ENCODE measurements at regions not wholly inside any gene's neighbourhood (a gene's known extent, or its start where the extent isn't known, plus 50 kb on each side); places are given as distances from the start of the nearest gene placed in this dataset.

- DNase-seq (no peak), ATAC-seq (no peak)
- Mint-ChIP-seq H3K36me3 (no peaks in the 10 kb centered on the region), H3K4me3 (no peak overlapping the region), H3K9me3 (ENCODE audit: low read depth) (no peaks in the 10 kb centered on the region), H3K27ac (no peak overlapping the region), H3K27me3 (peaks cover 13% of the 10 kb centered on the region), H3K4me1 (peaks cover 5% of the 10 kb centered on the region)
- CTCF ChIA-PET, result no interaction called here
Observed at GRCh38 chr4:138897811-138898226, 117.8 kb upstream of the NOCT start.

GRCh38 chr4:138894709-138895108 is 120.9 kb upstream of the NOCT start:
- Mint-ChIP-seq H3K9me3 (ENCODE audit: low read depth) (no peaks in the 10 kb centered on the region), H3K27ac (no peak overlapping the region), H3K4me1 (peaks cover 9% of the 10 kb centered on the region), H3K4me3 (no peak overlapping the region), H3K36me3 (no peaks in the 10 kb centered on the region), H3K27me3 (peaks cover 23% of the 10 kb centered on the region)
- no peak for ATAC-seq
- no peak for DNase-seq
- CTCF ChIA-PET, result interaction anchor here (0.6 kb wide), 1 partner anchor 1115 kb away, joined by 3 read pairs; no protein-coding TSS in a partner anchor

DNA sequence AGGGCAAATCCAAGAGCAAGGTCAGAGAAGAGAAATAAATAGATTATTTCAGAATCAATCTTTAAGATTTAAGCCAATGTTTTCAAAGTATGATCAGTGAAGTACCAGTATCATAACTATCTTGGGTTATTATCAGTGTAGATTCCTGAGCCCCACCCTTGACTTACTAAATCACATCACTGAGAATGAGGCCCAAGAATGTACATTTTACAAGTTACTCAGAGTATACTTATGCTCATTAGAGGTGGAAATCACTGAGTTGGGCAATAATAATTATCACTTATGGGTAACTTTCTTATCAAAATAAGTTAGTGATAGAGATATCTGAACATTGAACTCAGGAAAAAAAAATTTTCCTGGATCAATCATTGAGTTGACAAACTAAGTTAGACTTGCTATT is 121.6 kb upstream of the NOCT start:
- no peaks in the 10 kb centered on the region for H3K36me3 Mint-ChIP-seq
- no peak overlapping the region for H3K27ac Mint-ChIP-seq
- CTCF ChIA-PET, result no interaction called here
- DNase-seq (no peak), ATAC-seq (no peak)
- H3K4me1 Mint-ChIP-seq, result peaks cover 9% of the 10 kb centered on the region
- no peak overlapping the region for H3K4me3 Mint-ChIP-seq
- no peaks in the 10 kb centered on the region for H3K9me3 Mint-ChIP-seq (ENCODE audit: low read depth)
- H3K27me3 Mint-ChIP-seq, result peaks cover 23% of the 10 kb centered on the region

DNA sequence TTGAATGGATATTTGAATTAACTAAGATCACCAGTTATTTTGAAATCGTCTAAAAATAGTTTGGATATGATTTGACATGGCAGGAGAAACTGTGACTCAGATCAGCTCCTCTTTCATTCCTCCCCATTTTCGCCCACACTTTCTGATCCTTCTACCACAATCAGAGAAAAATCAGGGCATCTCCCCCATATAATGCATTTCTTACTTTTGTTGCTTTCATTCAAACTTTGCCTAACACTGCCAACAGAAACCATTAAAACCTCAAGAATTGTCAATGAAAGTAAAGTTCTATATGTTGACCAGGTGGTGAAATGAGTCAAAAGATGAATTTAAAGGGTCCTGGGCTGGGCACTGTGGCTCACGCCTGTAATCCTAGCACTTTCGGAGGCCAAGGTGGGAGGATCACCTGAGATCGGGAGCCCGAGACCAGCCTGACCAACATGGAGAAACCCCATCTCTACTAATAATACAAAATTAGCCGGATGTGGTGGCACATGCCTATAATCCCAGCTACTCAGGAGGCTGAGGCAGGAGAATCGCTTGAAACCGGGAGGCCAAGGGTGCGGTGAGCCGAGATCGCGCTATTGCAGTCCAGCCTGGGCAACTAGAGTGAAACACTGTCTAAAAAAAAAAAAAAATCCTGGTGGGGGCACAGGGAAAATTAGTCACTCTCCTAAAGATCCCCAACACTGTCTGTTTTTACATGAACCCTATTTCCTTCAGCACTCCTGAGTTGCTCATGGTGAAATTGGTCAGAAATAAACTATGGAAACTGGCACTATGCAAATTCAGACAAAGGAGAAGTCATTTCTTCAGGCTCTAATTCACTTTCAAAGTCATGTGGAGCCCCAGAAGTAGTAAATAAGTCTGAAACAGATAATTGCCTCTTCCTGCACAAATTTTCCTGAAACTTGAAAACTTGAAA is 122.8 kb upstream of the NOCT start:
- no peak overlapping the region for H3K4me3 Mint-ChIP-seq

DNA sequence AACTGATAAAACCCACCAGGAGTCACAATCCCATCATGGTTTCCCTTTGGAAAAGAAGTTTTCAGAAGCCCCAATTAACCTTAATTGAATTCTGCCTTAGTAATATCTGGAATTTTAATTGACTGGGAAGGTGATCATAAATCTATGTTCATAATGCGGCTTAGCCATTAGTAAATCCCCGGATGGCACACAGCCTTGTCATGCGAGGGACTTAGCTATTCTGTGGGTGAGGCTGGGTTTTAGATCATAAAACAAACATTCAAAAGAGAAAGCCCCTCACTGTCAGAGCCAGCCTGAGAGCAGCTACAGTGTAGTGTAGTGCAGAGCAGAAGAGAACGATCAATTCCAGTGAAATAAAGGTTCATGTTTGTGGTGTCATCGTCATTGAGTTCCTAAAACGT is 124.0 kb upstream of the NOCT start:
- Mint-ChIP-seq H3K27ac (no peak overlapping the region), H3K4me1 (peaks cover 4% of the 10 kb centered on the region), H3K27me3 (peaks cover 23% of the 10 kb centered on the region), H3K4me3 (no peak overlapping the region), H3K9me3 (ENCODE audit: low read depth) (no peaks in the 10 kb centered on the region), H3K36me3 (no peaks in the 10 kb centered on the region)
- CTCF ChIA-PET, result no interaction called here
- no peak for ATAC-seq
- DNase-seq, result no peak

More for the DNA sequence above, 122.8 kb upstream of the NOCT start:
- H3K4me1 Mint-ChIP-seq, result peaks cover 7% of the 10 kb centered on the region
- no peaks in the 10 kb centered on the region for H3K36me3 Mint-ChIP-seq
- CTCF ChIA-PET, result no interaction called here
- H3K27ac Mint-ChIP-seq, result no peak overlapping the region
- peaks cover 23% of the 10 kb centered on the region for H3K27me3 Mint-ChIP-seq
- no peak for ATAC-seq
- H3K9me3 Mint-ChIP-seq (ENCODE audit: low read depth), result no peaks in the 10 kb centered on the region
- no peak for DNase-seq

GRCh38 chr4:138890891-138891570 is 124.5 kb upstream of the NOCT start:
- H3K4me1 Mint-ChIP-seq, result peaks cover 4% of the 10 kb centered on the region
- CTCF ChIA-PET, result no interaction called here
- H3K27ac Mint-ChIP-seq, result no peak overlapping the region
- H3K36me3 Mint-ChIP-seq, result no peaks in the 10 kb centered on the region
- H3K27me3 Mint-ChIP-seq, result peaks cover 20% of the 10 kb centered on the region
- no peak for ATAC-seq
- no peaks in the 10 kb centered on the region for H3K9me3 Mint-ChIP-seq (ENCODE audit: low read depth)
- DNase-seq, result no peak
- no peak overlapping the region for H3K4me3 Mint-ChIP-seq

DNA sequence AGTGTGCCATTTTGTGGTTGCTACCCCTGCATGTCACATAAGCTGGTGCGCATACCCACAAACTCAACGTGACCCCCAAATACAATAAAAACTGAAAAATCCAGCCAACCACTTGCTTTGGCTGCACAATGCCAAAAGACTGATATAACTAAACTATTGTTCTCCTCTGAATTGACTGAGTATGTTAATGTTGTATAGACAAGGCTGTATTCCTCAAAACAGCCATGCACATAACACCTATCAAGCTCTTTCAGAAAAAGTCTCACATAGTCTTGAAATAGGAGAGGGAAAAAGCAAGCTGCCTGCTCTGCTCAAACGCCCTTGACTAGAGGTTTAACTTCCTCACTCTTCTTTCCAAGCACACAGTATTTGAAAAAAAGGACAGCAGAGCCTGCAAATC is 126.4 kb upstream of the NOCT start:
- no peak overlapping the region for H3K4me3 Mint-ChIP-seq
- H3K27me3 Mint-ChIP-seq, result peaks cover 17% of the 10 kb centered on the region
- CTCF ChIA-PET, result interaction anchor here (0.8 kb wide), 1 partner anchor 18 kb away, joined by 3 read pairs; no protein-coding TSS in a partner anchor
- DNase-seq (no peak), ATAC-seq (no peak)
- no peaks in the 10 kb centered on the region for H3K36me3 Mint-ChIP-seq
- no peak overlapping the region for H3K27ac Mint-ChIP-seq
- H3K4me1 Mint-ChIP-seq, result peaks cover 4% of the 10 kb centered on the region
- no peaks in the 10 kb centered on the region for H3K9me3 Mint-ChIP-seq (ENCODE audit: low read depth)

GRCh38 chr4:138887741-138888140 is 127.8 kb upstream of the NOCT start:
- CTCF ChIA-PET, result no interaction called here
- Mint-ChIP-seq H3K27ac (no peak overlapping the region), H3K9me3 (ENCODE audit: low read depth) (no peaks in the 10 kb centered on the region), H3K4me1 (peaks cover 4% of the 10 kb centered on the region), H3K36me3 (no peaks in the 10 kb centered on the region), H3K4me3 (no peak overlapping the region), H3K27me3 (peaks cover 12% of the 10 kb centered on the region)
- DNase-seq (no peak), ATAC-seq (no peak)

- Mint-ChIP-seq H3K27me3 (peaks cover 8% of the 10 kb centered on the region), H3K4me1 (peaks cover 2% of the 10 kb centered on the region), H3K4me3 (no peak overlapping the region), H3K9me3 (ENCODE audit: low read depth) (no peaks in the 10 kb centered on the region), H3K27ac (no peak overlapping the region), H3K36me3 (no peaks in the 10 kb centered on the region)
- CTCF ChIA-PET, result no interaction called here
- DNase-seq (no peak), ATAC-seq (no peak)
Observed at GRCh38 chr4:138887341-138887740, 128.2 kb upstream of the NOCT start.

DNA sequence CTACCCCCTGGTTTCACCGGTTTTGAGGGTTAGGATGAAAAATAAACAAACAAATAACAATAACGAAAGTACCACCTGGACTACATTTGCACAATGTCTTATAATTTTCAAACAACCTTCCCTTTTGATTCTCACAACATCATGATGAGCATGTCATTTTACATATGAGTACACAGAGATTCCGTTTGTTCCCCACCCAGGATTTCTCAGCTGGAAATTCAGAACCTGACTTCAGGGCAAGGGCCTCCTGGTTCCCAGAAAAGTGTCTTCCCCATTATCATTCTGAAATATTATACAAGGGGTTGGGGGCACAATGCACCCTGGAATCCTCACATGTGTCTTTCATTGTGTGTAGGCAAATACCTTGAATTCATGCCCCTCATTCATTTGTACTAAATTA is 135.8 kb upstream of the NOCT start:
- H3K9me3 Mint-ChIP-seq (ENCODE audit: low read depth), result no peaks in the 10 kb centered on the region
- peaks cover 5% of the 10 kb centered on the region for H3K27me3 Mint-ChIP-seq
- CTCF ChIA-PET, result no interaction called here
- no peak overlapping the region for H3K27ac Mint-ChIP-seq
- no peaks in the 10 kb centered on the region for H3K36me3 Mint-ChIP-seq
- ATAC-seq (no peak), DNase-seq (no peak)
- H3K4me3 Mint-ChIP-seq, result no peak overlapping the region
- no peaks in the 10 kb centered on the region for H3K4me1 Mint-ChIP-seq

DNA sequence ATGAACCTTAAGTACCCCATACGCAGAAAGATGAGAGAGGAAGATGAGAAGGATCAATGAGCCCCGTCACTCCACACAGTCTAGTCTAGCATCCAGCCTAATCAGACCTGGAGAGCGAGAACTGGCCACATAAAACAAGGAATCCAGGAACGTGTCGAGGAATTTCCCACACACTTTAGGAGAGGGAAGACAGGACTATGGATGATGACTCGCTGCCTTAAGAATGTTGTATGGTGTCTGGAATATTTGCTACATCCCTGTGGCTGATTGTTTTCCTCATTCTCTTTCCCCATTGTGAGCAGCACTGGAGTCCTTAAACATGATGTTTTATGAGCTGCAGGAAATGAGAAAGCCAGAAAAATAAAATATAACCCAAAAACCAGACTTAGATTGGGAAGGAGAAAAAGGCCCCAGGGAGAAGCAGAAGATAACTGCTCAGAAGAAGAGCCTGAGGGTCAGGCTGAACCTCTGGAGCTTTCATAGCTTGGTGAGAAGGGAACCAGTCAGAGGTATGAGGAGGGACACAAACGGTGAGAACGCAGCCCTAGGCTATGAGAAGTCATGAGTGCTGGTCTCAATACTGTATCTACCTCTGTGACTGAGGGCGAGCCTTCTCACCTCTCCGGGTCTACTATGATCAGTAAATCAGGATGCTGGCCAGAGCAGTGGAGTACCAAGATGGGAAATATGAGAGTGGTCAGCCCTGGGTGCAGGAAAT is 139.5 kb upstream of the NOCT start:
- ATAC-seq (no peak), DNase-seq (no peak)
- Mint-ChIP-seq H3K27me3 (peaks cover 23% of the 10 kb centered on the region), H3K4me3 (no peak overlapping the region), H3K9me3 (ENCODE audit: low read depth) (no peaks in the 10 kb centered on the region), H3K36me3 (no peaks in the 10 kb centered on the region), H3K27ac (no peak overlapping the region), H3K4me1 (no peaks in the 10 kb centered on the region)
- CTCF ChIA-PET, result no interaction called here

DNA sequence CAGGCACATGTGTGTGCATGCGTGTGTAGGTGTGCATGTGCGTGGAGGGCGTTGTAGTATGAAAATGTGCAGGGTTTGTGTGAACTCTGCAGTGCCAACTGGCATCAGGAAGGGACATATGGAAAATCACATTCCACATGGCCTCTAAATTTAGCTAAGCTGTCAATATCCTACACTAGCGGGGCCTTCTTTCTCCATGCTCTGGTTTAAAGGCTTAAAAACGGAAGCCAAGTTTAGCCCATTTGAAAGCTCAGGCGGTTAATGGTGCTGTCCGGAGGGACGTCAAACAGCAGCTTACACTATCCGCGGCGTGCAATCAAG is 144.1 kb upstream of the NOCT start:
- DNase-seq (no peak), ATAC-seq (no peak)
- CTCF ChIA-PET, result interaction anchor here (0.6 to 1.6 kb wide), 12 partner anchors 10 to 882 kb away, joined by 3 to 7 read pairs (median 3); no protein-coding TSS in a partner anchor
- Mint-ChIP-seq H3K9me3 (ENCODE audit: low read depth) (no peaks in the 10 kb centered on the region), H3K36me3 (no peaks in the 10 kb centered on the region), H3K4me3 (no peak overlapping the region), H3K27ac (no peak overlapping the region), H3K27me3 (peaks cover 24% of the 10 kb centered on the region), H3K4me1 (no peaks in the 10 kb centered on the region)

GRCh38 chr4:138870737-138871554 is 144.6 kb upstream of the NOCT start:
- CTCF ChIA-PET, result interaction anchor here (0.6 to 1.6 kb wide), 12 partner anchors 9 to 882 kb away, joined by 3 to 7 read pairs (median 3); no protein-coding TSS in a partner anchor
- Mint-ChIP-seq H3K9me3 (ENCODE audit: low read depth) (no peaks in the 10 kb centered on the region), H3K27me3 (peaks cover 24% of the 10 kb centered on the region), H3K27ac (no peak overlapping the region), H3K4me3 (no peak overlapping the region), H3K4me1 (no peaks in the 10 kb centered on the region), H3K36me3 (no peaks in the 10 kb centered on the region)
- DNase-seq (peak; percentile 54), ATAC-seq (peak; percentile 47)
